Hematopoietic multipotent progenitor cell treated with erythropoietin and hydrocortisone succinate and interleukin-3 and kit ligand, for 6 days (in vitro differentiated cells): ENCODE measurements at regions not wholly inside any gene's neighbourhood (a gene's known extent, or its start where the extent isn't known, plus 50 kb on each side); places are given as distances from the start of the nearest gene placed in this dataset.
"Not testable (repeated sequence)": the region's sequence is repeated elsewhere in the genome, so short reads cannot be mapped to it uniquely, and the experiment has no call there.

Source experiments
- DNase-seq: peaks from one replicate; pipeline ENCODE4 v3.0.0-alpha.2; 2015

- no peak for DNase-seq
Measured at GRCh38 chr10:44749151-44749550, 162.0 kb upstream of the TMEM72 start.

- no peak for DNase-seq
Measured at GRCh38 chr10:44752451-44753441, 158.4 kb upstream of the TMEM72 start.

GRCh38 chr10:44754355-44754754 lies 156.8 kb upstream of the TMEM72 start:
- DNase-seq: not testable (repeated sequence)

- DNase-seq: no peak
Measured at GRCh38 chr10:44755481-44755880, 155.7 kb upstream of the TMEM72 start.

GRCh38 chr10:44756216-44756615 lies 154.9 kb upstream of the TMEM72 start:
- DNase-seq: no peak

GRCh38 chr10:44757551-44758205 lies 153.5 kb upstream of the TMEM72 start:
- no peak for DNase-seq

GRCh38 chr10:44759122-44759521 lies 152.0 kb upstream of the TMEM72 start:
- DNase-seq: no peak

GRCh38 chr10:44760513-44760912 lies 150.6 kb upstream of the TMEM72 start:
- DNase-seq: no peak

- DNase-seq: no peak
Measured at GRCh38 chr10:44761076-44761475, 150.1 kb upstream of the TMEM72 start.

GRCh38 chr10:44763331-44763730 lies 147.8 kb upstream of the TMEM72 start:
- no peak for DNase-seq

- DNase-seq: no peak
Measured at GRCh38 chr10:44765299-44765698, 145.8 kb upstream of the TMEM72 start.

- no peak for DNase-seq
Measured at GRCh38 chr10:44766631-44767030, 144.5 kb upstream of the TMEM72 start.

- no peak for DNase-seq
Measured at GRCh38 chr10:44769450-44769849, 141.7 kb upstream of the TMEM72 start.

GRCh38 chr10:44771233-44771995 lies 139.7 kb upstream of the TMEM72 start:
- no peak for DNase-seq

- no peak for DNase-seq
Measured at GRCh38 chr10:44773565-44773964, 137.6 kb upstream of the TMEM72 start.

- no peak for DNase-seq
Measured at GRCh38 chr10:44774676-44775401, 136.3 kb upstream of the TMEM72 start.

GRCh38 chr10:44775402-44775741 lies 135.8 kb upstream of the TMEM72 start:
- no peak for DNase-seq

GRCh38 chr10:44776181-44776580 lies 135.0 kb upstream of the TMEM72 start:
- no peak for DNase-seq

- DNase-seq: no peak
Measured at GRCh38 chr10:44779511-44779910, 131.6 kb upstream of the TMEM72 start.

- no peak for DNase-seq
Measured at GRCh38 chr10:44780426-44780825, 130.7 kb upstream of the TMEM72 start.

- no peak for DNase-seq
Measured at GRCh38 chr10:44781131-44781530, 130.0 kb upstream of the TMEM72 start.

- no peak for DNase-seq
Measured at GRCh38 chr10:44786286-44786850, 124.8 kb upstream of the TMEM72 start.
